T47D (cell line): ENCODE measurements at regions not wholly inside any gene's neighbourhood (a gene's known extent, or its start where the extent isn't known, plus 50 kb on each side); places are given as distances from the start of the nearest gene placed in this dataset.
"Not testable (repeated sequence)": the region's sequence is repeated elsewhere in the genome, so short reads cannot be mapped to it uniquely, and the experiment has no call there.

Experiments used
- DNase-seq, 2 experiments: peaks; one replicate each; pipeline versions ENCODE4 v3.0.0 to v3.0.0-alpha.2; 2011 to 2012; ENCODE audit warnings: low read depth in 1 of 2, low spot score in 1 of 2
- JUND ChIP-seq: IDR thresholded peaks from 2 replicates; pipeline ENCODE4 v1.6.1; 2012; ENCODE audit warnings: low read depth
- in situ Hi-C: cut with HindIII; loops from 2 replicates; pipeline ENCODE4 v1.10.0; 2016; ENCODE audit warnings: low sequenced_read_pairs, low pct_unique_long_range_greater_than_20kb

GRCh38 chr2:16383411-16383810 is 282.2 kb downstream of the CYRIA start:
- TF ChIP-seq JUND: no peak
- in situ Hi-C loops: no loop called here
- DNase-seq: no peak

GRCh38 chr2:16382451-16382850 is 283.2 kb downstream of the CYRIA start:
- in situ Hi-C loops: no loop called here
- no peak for TF ChIP-seq JUND
- DNase-seq: no peak

- no peak for DNase-seq
- TF ChIP-seq JUND: no peak
- in situ Hi-C loops: no loop called here
These were observed 284.1 kb downstream of the CYRIA start for GRCh38 chr2:16381511-16381910.

- in situ Hi-C loops, DNase-seq: not testable (repeated sequence)
These were observed 285.7 kb downstream of the CYRIA start for GRCh38 chr2:16379901-16380300.

GRCh38 chr2:16379061-16379460 is 286.6 kb downstream of the CYRIA start:
- DNase-seq, in situ Hi-C loops: not testable (repeated sequence)

GRCh38 chr2:16378031-16378430 is 287.6 kb downstream of the CYRIA start:
- TF ChIP-seq JUND: no peak
- in situ Hi-C loops: no loop called here
- no peak for DNase-seq

- no peak for TF ChIP-seq JUND
- DNase-seq: no peak
- in situ Hi-C loops: no loop called here
These were observed 289.7 kb downstream of the CYRIA start for GRCh38 chr2:16375981-16376380.

GRCh38 chr2:16375351-16375750 is 290.3 kb downstream of the CYRIA start:
- in situ Hi-C loops: no loop called here
- no peak for DNase-seq
- TF ChIP-seq JUND: no peak

- no peak for TF ChIP-seq JUND
- in situ Hi-C loops: no loop called here
These were observed 291.0 kb downstream of the CYRIA start for GRCh38 chr2:16374671-16375070.

GRCh38 chr2:16373341-16373740 is 292.3 kb downstream of the CYRIA start:
- TF ChIP-seq JUND: no peak
- in situ Hi-C loops: no loop called here

More at GRCh38 chr2:16374671-16375070, 291.0 kb downstream of the CYRIA start:
- DNase-seq: no peak

GRCh38 chr2:16371751-16372150 is 293.9 kb downstream of the CYRIA start:
- TF ChIP-seq JUND: no peak
- no peak for DNase-seq
- in situ Hi-C loops: no loop called here

More at GRCh38 chr2:16373341-16373740, 292.3 kb downstream of the CYRIA start:
- DNase-seq: no peak

- in situ Hi-C loops: no loop called here
- TF ChIP-seq JUND: no peak
- no peak for DNase-seq
These were observed 296.7 kb downstream of the CYRIA start for GRCh38 chr2:16368951-16369350.

GRCh38 chr2:16368328-16368727 is 297.3 kb downstream of the CYRIA start:
- no peak for DNase-seq
- TF ChIP-seq JUND: no peak
- in situ Hi-C loops: no loop called here

- in situ Hi-C loops: no loop called here
- no peak for DNase-seq
- no peak for TF ChIP-seq JUND
These were observed 300.3 kb downstream of the CYRIA start for GRCh38 chr2:16365366-16365765.
